MM.1S (cell line): ENCODE measurements at regions not wholly inside any gene's neighbourhood (a gene's known extent, or its start where the extent isn't known, plus 50 kb on each side); places are given as distances from the start of the nearest gene placed in this dataset.

ENCODE experiments used
- CTCF ChIP-seq: fragments of 300-600 bp; sonication (generic); IDR thresholded peaks from 2 replicates; pipeline ENCODE4 v1.5.1; 2016; ENCODE audit warnings: antibody characterized with exemption, low read length, mixed read lengths
- EZH2 ChIP-seq: fragments of 300-600 bp; sonication (generic); optimal IDR thresholded peaks from 2 replicates; pipeline ENCODE3; 2017; ENCODE audit warnings: low read depth, mild to moderate bottlenecking, antibody characterized with exemption, low read length, mixed read lengths
- EZH2phosphoT487 ChIP-seq: fragments of 300-600 bp; sonication (generic); IDR thresholded peaks from 2 replicates; pipeline ENCODE4 v1.6.1; 2018; ENCODE audit warnings: antibody characterized with exemption, low read length

- no peak for TF ChIP-seq CTCF
- no peak for TF ChIP-seq EZH2
- TF ChIP-seq EZH2phosphoT487: no peak
Measured at GRCh38 chr6:2434116-2434515, 188.7 kb upstream of the GMDS start.
